ENCODE measurements at regions not wholly inside any gene's neighbourhood (a gene's known extent, or its start where the extent isn't known, plus 50 kb on each side); places are given as distances from the start of the nearest gene placed in this dataset.

- Histone ChIP-seq H3K36me3 (no peaks in the 10 kb centered on the region), H3K9me3 (no peaks in the 10 kb centered on the region), H3K27ac (no peak overlapping the region), H3K4me1 (no peaks in the 10 kb centered on the region), H3K4me3 (no peak overlapping the region), H3K27me3 (no peaks in the 10 kb centered on the region)
- 48 to 100% methylated on average over 2 to 4 of the region's 14 CpGs for WGBS, 2 donors (ENCODE audit: low coverage in 1 of 2)
- no peak for ATAC-seq
- TF ChIP-seq EP300 (IDR thresholded peaks at IDR 0.05) (no peak), CTCF (IDR thresholded peaks at IDR 0.05) (no peak), POLR2AphosphoS5 (IDR thresholded peaks at IDR 0.05) (no peak), POLR2A (IDR thresholded peaks at IDR 0.05) (no peak)
Observed at GRCh38 chr13:58528351-58528750, 896.8 kb downstream of the PCDH17 start.

- 82 to 94% methylated on average over 3 to 4 of the region's 4 CpGs for WGBS, 2 donors (ENCODE audit: low coverage in 1 of 2)
- Histone ChIP-seq H3K9me3 (no peaks in the 10 kb centered on the region), H3K27ac (no peak overlapping the region), H3K27me3 (no peaks in the 10 kb centered on the region), H3K36me3 (no peaks in the 10 kb centered on the region), H3K4me3 (no peak overlapping the region), H3K4me1 (no peaks in the 10 kb centered on the region)
- ATAC-seq: no peak
- TF ChIP-seq POLR2AphosphoS5 (IDR thresholded peaks at IDR 0.05): no peak
- TF ChIP-seq EP300 (IDR thresholded peaks at IDR 0.05): no peak
- TF ChIP-seq CTCF (IDR thresholded peaks at IDR 0.05): no peak
- TF ChIP-seq POLR2A (IDR thresholded peaks at IDR 0.05): no peak
Observed at GRCh38 chr13:58531614-58532013, 900.1 kb downstream of the PCDH17 start.

- no peak for ATAC-seq
- Histone ChIP-seq H3K27ac (no peak overlapping the region), H3K4me3 (no peak overlapping the region), H3K27me3 (no peaks in the 10 kb centered on the region), H3K36me3 (no peaks in the 10 kb centered on the region), H3K4me1 (no peaks in the 10 kb centered on the region), H3K9me3 (peaks cover 0 to 4% (median 0%) of the 10 kb centered on the region in 3 donors)
- TF ChIP-seq CTCF (IDR thresholded peaks at IDR 0.05): no peak
- no peak for TF ChIP-seq EP300 (IDR thresholded peaks at IDR 0.05)
- TF ChIP-seq POLR2AphosphoS5 (IDR thresholded peaks at IDR 0.05): no peak
- TF ChIP-seq POLR2A (IDR thresholded peaks at IDR 0.05): no peak
Observed at GRCh38 chr13:58542530-58542929, 911.0 kb downstream of the PCDH17 start.

GRCh38 chr13:58547419-58547818 is 915.9 kb downstream of the PCDH17 start:
- no peaks in the 10 kb centered on the region for H3K27me3 ChIP-seq
- WGBS, 2 donors (ENCODE audit: low coverage in 1 of 2): 41 to 46% methylated on average over 1 of the region's 1 CpG
- no peaks in the 10 kb centered on the region for H3K36me3 ChIP-seq
- H3K4me3 ChIP-seq: no peak overlapping the region
- no peaks in the 10 kb centered on the region for H3K4me1 ChIP-seq
- no peak for ATAC-seq
- H3K9me3 ChIP-seq: no peaks in the 10 kb centered on the region
- TF ChIP-seq CTCF (IDR thresholded peaks at IDR 0.05) (no peak), EP300 (IDR thresholded peaks at IDR 0.05) (no peak), POLR2A (IDR thresholded peaks at IDR 0.05) (no peak), POLR2AphosphoS5 (IDR thresholded peaks at IDR 0.05) (no peak)
- no peak overlapping the region for H3K27ac ChIP-seq

GRCh38 chr13:58566176-58566575 is 934.6 kb downstream of the PCDH17 start:
- H3K27ac ChIP-seq: no peak overlapping the region
- TF ChIP-seq EP300 (IDR thresholded peaks at IDR 0.05) (no peak), POLR2AphosphoS5 (IDR thresholded peaks at IDR 0.05) (no peak), POLR2A (IDR thresholded peaks at IDR 0.05) (no peak), CTCF (IDR thresholded peaks at IDR 0.05) (no peak)
- no peaks in the 10 kb centered on the region for H3K4me1 ChIP-seq
- H3K27me3 ChIP-seq: no peaks in the 10 kb centered on the region
- no peak for ATAC-seq
- H3K4me3 ChIP-seq: no peak overlapping the region
- H3K36me3 ChIP-seq: no peaks in the 10 kb centered on the region
- no peaks in the 10 kb centered on the region for H3K9me3 ChIP-seq
- WGBS, 2 donors (ENCODE audit: low coverage in 1 of 2): 58 to 70% methylated on average over 3 of the region's 3 CpGs

All from gastroesophageal sphincter (tissue), 4 donors.